ENCODE measurements at regions not wholly inside any gene's neighbourhood (a gene's known extent, or its start where the extent isn't known, plus 50 kb on each side); places are given as distances from the start of the nearest gene placed in this dataset.

DNA sequence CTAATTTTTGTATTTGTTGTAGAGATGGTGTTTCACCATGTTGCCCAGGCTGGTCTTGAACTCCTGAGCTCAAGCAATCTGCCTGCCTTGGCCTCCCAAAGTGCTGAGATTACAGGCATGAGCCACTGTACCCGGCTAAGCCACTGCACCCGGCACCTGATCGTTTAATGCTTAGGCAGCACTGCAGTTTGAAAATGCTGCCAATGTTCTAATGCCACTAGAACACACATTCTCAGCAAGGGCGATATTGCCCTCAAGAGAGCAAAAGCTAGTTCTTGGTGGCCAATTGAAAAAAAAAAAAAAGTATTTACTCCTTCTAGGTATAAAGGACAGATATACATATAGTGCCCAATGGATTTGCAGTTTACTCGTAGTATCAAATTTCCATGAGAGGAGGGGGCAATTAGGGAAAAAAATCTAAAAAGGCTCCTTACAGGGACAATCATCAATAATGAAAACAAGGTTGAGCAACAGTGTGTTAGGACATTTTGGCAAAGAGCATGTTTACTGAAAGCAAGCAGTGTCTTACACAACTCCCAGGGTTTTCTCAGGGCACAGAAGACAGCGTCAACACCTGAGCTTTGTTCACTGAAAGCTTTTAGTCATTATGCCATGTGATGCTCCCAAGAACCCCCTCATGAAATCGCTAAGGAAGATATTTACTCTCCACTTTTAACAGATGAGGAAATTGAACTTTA is 199.9 kb upstream of the PKDCC start:
- TF ChIP-seq, protein P1, sequence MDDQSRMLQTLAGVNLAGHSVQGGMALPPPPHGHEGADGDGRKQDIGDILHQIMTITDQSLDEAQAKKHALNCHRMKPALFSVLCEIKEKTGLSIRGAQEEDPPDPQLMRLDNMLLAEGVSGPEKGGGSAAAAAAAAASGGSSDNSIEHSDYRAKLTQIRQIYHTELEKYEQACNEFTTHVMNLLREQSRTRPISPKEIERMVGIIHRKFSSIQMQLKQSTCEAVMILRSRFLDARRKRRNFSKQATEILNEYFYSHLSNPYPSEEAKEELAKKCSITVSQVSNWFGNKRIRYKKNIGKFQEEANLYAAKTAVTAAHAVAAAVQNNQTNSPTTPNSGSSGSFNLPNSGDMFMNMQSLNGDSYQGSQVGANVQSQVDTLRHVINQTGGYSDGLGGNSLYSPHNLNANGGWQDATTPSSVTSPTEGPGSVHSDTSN (IDR thresholded peaks at IDR 0.05) = no peak
- TF ChIP-seq, protein P2, sequence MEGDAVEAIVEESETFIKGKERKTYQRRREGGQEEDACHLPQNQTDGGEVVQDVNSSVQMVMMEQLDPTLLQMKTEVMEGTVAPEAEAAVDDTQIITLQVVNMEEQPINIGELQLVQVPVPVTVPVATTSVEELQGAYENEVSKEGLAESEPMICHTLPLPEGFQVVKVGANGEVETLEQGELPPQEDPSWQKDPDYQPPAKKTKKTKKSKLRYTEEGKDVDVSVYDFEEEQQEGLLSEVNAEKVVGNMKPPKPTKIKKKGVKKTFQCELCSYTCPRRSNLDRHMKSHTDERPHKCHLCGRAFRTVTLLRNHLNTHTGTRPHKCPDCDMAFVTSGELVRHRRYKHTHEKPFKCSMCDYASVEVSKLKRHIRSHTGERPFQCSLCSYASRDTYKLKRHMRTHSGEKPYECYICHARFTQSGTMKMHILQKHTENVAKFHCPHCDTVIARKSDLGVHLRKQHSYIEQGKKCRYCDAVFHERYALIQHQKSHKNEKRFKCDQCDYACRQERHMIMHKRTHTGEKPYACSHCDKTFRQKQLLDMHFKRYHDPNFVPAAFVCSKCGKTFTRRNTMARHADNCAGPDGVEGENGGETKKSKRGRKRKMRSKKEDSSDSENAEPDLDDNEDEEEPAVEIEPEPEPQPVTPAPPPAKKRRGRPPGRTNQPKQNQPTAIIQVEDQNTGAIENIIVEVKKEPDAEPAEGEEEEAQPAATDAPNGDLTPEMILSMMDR (IDR thresholded peaks at IDR 0.05) = no peak
- TF ChIP-seq MAFK (IDR thresholded peaks at IDR 0.05; ENCODE audit: partially characterized antibody) (no peak), HEYL (CRISPR knock-in tag; IDR thresholded peaks at IDR 0.05) (no peak)

All from A549 (cell line).